Vagina (tissue), 2 donors: ENCODE measurements at regions not wholly inside any gene's neighbourhood (a gene's known extent, or its start where the extent isn't known, plus 50 kb on each side); places are given as distances from the start of the nearest gene placed in this dataset.

Source experiments
- POLR2A ChIP-seq, 2 donors: fragments of 450-650 bp; IDR thresholded peaks; one replicate each; pipeline ENCODE4 v1.6.1; 2017; ENCODE audit warnings: antibody characterized with exemption in 2 of 2, mild to moderate bottlenecking in 2 of 2, moderate library complexity in 2 of 2
- TF ChIP-seq, protein P1 (sequence below), 3 experiments: fragments of 450-650 bp in 2 of 3; fragments of 200-600 bp in 1 of 3; sonication (generic) in 1 of 3; IDR thresholded peaks; one replicate each; pipeline ENCODE4 v1.5.1; 2017 to 2019; ENCODE audit warnings: antibody characterized with exemption in 3 of 3, mild to moderate bottlenecking in 2 of 3, moderate library complexity in 2 of 3

- TF ChIP-seq, protein P1, sequence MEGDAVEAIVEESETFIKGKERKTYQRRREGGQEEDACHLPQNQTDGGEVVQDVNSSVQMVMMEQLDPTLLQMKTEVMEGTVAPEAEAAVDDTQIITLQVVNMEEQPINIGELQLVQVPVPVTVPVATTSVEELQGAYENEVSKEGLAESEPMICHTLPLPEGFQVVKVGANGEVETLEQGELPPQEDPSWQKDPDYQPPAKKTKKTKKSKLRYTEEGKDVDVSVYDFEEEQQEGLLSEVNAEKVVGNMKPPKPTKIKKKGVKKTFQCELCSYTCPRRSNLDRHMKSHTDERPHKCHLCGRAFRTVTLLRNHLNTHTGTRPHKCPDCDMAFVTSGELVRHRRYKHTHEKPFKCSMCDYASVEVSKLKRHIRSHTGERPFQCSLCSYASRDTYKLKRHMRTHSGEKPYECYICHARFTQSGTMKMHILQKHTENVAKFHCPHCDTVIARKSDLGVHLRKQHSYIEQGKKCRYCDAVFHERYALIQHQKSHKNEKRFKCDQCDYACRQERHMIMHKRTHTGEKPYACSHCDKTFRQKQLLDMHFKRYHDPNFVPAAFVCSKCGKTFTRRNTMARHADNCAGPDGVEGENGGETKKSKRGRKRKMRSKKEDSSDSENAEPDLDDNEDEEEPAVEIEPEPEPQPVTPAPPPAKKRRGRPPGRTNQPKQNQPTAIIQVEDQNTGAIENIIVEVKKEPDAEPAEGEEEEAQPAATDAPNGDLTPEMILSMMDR (IDR thresholded peaks at IDR 0.05) = no peak
- no peak for TF ChIP-seq POLR2A (IDR thresholded peaks at IDR 0.05)
Measured at GRCh38 chr6:4582506-4583417, 193.4 kb upstream of the CDYL start.
